ENCODE measurements at regions not wholly inside any gene's neighbourhood (a gene's known extent, or its start where the extent isn't known, plus 50 kb on each side); places are given as distances from the start of the nearest gene placed in this dataset.
"Not testable (repeated sequence)": the region's sequence is repeated elsewhere in the genome, so short reads cannot be mapped to it uniquely, and the experiment has no call there.

DNA sequence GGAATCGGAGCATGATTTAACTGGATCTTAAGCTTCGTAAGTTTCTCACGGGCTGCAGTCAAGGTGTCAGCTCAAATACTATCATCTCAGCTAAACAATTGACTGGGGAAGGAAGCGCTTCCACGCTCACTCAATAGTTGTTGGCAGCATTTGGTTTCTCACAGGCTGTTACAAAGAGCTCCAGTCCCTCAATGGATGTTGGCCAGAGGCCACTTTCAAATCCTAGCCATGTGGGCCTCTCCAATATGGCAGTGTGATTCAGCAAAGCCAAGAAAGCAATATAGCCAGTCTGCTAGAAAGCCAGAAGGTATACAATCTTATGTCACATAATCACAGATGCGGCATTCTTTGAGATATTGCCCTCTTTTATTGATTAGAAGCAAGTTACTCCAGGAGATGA is 98.3 kb upstream of the PHACTR1 start:
- no peak for DNase-seq (ENCODE audit: low read depth)

- DNase-seq (ENCODE audit: low read depth), result no peak
These were observed 94.8 kb upstream of the PHACTR1 start for GRCh38 chr6:12621754-12622153.

GRCh38 chr6:12622566-12622965 is 94.0 kb upstream of the PHACTR1 start:
- DNase-seq (ENCODE audit: low read depth), result no peak

DNA sequence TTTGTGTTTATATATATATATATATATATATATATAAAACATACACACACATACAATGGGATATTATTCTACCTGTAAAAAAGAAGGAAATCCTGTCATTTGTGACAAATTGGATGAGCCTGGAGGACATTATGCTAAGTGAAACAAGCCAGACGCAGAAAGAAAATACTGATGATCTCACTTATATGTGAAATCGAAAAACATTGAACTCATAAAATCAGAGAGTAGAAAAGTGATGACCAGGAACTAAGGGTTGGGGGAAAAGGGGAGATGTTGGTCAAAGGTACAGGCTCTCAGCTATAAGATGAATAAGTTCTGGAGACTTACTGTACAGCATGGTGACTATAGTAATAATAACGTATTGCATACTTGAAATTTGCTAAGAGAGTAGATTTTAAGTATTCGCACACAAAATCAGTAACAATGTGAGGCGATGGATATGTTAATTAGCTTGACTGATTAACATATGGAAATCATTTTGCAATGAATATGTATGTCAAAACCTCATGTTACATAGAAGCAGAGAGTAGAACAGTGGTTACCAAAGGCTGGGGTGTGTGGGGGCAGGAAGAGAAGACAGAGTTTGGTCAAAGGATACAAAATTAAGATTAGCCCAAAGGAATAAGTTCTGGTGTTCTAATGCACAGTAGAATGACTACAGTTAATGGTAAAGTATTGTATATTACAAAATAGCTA is 92.3 kb upstream of the PHACTR1 start:
- no peak for DNase-seq (ENCODE audit: low read depth)

DNA sequence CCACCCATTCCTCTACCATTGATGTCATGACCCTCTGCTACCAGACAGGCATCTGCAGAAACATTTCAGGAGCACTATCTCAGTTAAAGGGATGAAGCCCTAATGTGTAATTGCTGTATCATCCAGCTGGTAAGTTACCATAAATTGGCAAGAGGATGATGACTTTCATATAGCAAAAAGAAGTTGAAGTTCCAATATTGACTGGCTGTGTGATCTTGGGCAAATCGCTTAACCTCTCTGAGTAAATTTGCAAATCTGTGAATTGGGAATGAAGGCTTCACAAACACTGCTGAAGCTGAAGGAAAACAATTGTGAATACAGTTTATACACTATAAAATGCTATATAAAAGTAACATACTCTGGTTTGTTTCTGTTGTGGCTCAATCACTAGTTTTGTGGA is 89.5 kb upstream of the PHACTR1 start:
- DNase-seq (ENCODE audit: low read depth), result no peak

DNA sequence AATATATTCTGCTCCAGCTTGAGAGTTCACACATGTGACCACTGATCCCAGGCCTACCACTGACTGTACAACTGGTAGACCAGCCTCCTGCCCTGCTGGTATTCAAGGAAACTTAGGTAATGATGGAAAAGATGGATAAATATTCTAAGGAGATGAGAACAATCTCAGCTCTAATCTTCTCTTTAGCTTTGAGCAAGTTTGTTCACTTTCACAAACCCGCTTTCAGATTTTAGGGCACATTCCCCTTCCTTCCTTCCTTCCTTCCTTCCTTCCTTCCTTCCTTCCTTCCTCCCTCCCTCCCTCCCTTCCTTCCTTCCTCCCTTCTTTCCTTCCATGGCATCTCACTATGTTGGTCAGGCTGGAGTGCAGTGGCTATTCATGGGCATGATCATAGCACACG is 88.2 kb upstream of the PHACTR1 start:
- no peak for DNase-seq (ENCODE audit: low read depth)

- DNase-seq (ENCODE audit: low read depth), result not testable (repeated sequence)
These were observed 82.8 kb upstream of the PHACTR1 start for GRCh38 chr6:12633746-12634145.

DNA sequence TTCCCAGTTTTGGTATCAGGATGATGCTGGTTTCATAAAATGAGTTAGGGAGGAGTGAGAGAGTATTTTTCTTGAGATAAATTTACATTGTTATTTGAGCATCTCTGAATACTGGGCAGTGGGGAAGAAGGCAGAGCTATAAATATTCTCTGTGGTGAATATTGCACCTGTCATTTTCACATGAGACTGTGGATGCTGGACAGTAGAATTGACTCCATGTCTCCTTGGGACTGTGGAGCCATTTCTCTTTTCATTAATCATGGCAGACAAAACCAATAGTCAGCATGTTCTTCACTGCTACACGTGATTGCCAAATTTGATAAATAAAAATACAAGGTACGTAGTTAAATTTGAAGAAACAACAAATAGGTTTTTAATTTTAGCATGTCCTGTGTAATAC is 81.2 kb upstream of the PHACTR1 start:
- DNase-seq (ENCODE audit: low read depth), result no peak

GRCh38 chr6:12635813-12636212 is 80.8 kb upstream of the PHACTR1 start:
- no peak for DNase-seq (ENCODE audit: low read depth)

DNA sequence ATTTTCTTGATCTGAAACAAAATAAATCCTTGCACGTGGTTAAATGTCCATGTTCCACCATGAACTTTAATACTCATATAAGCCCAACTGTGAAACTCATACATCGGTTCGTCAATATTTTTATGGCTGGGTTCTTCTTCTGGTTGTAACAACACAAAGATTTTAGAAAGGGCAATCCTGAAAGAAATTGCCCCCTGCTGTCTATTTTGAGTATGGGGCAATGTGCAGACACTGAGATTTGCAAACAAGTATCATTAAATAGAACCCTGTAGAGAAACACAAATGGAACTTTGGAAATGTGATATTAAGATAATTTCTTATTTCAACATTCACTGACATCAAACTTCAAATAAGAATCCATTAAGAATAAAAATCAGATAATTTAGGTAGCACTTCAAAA is 80.2 kb upstream of the PHACTR1 start:
- DNase-seq (ENCODE audit: low read depth), result no peak

DNA sequence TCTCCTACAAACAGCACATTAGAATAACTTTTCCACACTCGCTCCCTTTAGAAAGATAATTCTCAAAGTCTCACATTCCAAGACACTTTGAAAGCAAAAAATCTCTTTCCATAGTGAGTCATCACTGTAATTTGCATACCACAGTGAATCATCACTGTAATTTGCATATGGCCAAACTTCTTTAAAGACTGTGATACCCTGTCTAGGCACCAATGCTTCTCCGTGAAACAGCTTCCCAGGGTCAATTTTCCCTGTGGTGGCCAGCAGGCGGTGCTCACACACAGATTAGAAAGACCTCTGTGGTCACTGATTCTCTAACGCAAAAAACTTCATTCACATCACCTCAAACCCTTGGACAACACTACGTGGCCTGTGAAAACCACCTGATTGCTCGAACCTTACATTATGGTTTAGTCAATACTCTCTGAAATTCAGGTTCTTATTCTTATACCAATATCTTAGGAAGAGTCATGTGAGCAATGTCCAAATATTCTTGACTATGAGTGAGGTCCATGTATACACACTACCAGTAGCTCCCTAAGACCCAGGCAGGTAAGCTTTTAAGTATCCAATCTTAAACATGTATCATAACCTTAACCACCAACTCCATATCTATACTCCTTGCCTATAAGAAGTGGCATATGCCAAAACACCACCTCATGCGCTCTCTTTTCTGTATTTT is 78.5 kb upstream of the PHACTR1 start:
- peak; percentile 3 for DNase-seq (ENCODE audit: low read depth)

DNA sequence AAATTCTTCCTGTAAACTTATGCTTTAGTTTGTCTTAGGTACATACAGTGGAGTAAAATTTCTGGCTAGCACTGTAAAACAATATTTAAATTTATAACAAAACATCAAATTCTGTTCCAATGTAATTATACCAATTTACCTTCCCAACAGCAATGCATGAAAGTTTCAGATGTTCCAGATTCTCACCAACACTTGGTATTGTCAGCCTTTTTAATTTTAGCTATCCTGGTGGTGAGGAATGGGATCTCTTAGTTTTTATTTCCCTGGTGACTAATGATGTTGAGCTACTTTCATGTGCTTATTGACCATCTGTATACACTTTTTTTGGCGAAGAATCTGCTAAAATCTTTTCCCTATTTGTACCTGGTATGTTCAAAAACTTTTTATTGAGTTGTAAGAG is 76.1 kb upstream of the PHACTR1 start:
- DNase-seq (ENCODE audit: low read depth), result no peak

GRCh38 chr6:12641785-12642184 is 74.8 kb upstream of the PHACTR1 start:
- DNase-seq (ENCODE audit: low read depth), result not testable (repeated sequence)

DNA sequence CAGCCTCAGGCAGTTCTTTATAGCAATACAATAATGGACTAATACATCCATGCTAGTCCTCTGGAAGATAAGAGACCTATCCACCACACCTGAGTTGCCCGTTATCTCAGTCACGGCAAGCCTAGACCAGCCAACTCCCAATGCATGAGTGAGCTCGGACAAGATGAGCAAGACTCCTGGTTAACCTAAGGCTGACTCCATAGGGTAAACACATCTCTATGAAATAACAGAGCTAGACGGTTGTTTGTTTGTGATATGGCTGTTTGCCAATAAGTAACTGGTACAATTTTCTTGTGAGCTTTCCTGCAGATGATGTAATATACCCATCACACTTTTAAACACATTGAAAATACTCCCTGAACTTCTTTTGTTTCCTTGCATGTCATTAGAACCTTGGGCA is 70.6 kb upstream of the PHACTR1 start:
- DNase-seq (ENCODE audit: low read depth), result no peak

DNA sequence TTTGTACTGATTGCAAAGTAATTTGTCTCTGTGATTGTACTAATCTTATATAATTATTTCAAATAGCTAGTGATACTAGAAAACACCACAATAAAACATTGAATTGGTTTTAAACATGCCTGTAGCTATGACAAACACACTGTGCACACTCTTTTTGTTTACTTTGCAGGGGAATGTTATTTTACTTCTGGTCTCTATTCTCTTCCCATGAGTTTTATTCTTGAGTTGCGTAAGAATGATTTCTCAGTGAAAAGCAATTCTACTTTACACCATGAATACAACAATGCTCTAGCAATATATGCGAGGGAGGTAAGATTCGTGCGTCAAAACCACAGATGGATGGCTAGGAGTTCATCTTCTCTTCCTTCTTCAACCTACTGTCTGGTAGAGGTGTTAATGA is 68.4 kb upstream of the PHACTR1 start:
- no peak for DNase-seq (ENCODE audit: low read depth)

DNA sequence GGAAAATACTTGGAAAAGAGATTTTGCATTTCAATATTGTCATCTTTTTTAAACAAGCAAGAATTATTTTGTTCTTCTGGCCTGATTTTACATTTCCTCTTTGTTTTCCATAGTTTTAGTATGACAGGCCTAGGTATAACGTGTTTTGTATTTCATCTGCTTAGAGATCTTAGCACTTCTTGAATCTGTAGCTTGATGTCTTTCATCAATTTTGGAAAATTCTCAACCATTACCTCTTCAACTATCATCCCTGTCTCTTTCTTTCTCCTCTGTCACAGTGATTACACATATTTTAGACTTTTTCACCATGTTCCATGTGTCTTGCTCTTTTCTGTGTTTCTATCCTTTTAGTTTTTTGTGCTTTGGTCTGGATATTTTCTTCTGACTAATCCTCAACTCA is 67.2 kb upstream of the PHACTR1 start:
- no peak for DNase-seq (ENCODE audit: low read depth)

DNA sequence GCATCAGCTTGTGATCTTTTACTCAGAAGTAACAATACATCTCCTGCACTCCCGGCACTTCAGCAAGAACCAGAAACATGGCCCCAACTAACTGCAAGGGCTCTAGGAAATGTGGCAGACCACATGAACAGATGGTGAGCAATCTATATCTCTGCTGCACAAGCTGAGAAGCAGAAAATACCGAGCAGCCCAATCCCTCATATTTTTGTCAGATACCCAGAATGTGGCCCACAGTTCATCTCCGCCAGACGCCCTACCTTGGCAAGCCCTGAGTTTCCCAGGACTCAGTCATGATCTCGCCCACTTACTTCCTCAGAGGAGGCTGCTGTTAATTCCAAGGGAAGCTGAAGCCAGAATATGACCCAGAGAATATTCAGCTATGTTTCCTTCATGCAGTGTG is 63.1 kb upstream of the PHACTR1 start:
- no peak for DNase-seq (ENCODE audit: low read depth)

GRCh38 chr6:12654107-12654506 is 62.5 kb upstream of the PHACTR1 start:
- no peak for DNase-seq (ENCODE audit: low read depth)

DNA sequence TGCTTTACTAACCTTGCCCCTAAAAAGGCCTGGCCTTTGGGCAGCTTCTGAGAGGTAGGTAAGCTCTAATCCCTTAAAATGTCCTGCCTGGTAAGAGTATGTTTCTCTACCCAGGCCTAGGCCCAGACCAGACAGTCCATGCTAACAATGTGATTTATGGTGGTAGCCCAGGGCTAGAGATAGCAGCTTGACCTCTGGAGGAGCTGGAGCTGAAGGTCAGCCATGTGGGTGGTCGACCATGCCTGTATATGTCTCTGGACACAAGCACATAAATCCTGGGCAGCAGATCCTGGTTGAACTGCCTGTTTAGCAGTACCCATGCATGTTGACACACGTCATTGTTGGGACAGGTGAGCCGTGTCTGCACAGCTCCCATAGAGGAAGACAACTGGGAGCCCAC is 62.1 kb upstream of the PHACTR1 start:
- no peak for DNase-seq (ENCODE audit: low read depth)

DNA sequence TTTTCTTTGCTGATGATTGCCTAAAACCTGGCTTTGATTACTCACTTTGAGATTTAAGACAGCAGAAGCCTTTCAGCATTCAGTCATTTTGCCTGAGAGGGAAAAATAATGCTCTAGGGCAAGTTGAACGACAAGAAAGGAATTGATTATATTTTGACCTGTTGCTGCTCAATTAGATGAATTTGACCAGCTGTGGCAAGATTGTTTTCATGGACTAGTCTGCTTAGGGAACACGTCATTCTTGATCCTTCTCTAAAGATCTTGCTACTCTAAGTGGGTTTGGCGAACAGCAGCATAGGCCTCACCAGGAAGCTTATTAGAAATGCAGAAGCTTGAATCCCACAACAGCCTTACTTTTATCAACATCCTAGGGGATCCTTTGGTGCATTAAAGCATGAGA is 59.7 kb upstream of the PHACTR1 start:
- no peak for DNase-seq (ENCODE audit: low read depth)

- no peak for DNase-seq (ENCODE audit: low read depth)
These were observed 58.7 kb upstream of the PHACTR1 start for GRCh38 chr6:12657884-12658283.

GRCh38 chr6:12661432-12662089 is 55.0 kb upstream of the PHACTR1 start:
- no peak for DNase-seq (ENCODE audit: low read depth)

Data from stimulated activated CD8-positive, alpha-beta memory T cell treated with anti-CD3 and anti-CD28 coated beads, Interleukin-7, amount 100 ng/mL, for 24 hours (primary cell).